SW 1271 (cell line): ENCODE measurements at regions not wholly inside any gene's neighbourhood (a gene's known extent, or its start where the extent isn't known, plus 50 kb on each side); places are given as distances from the start of the nearest gene placed in this dataset.
"Not testable (repeated sequence)": the region's sequence is repeated elsewhere in the genome, so short reads cannot be mapped to it uniquely, and the experiment has no call there.

ENCODE experiments used
- DNase-seq, 2 experiments: peaks; one replicate each; lab custom pipeline; 2025; lab: John Stamatoyannopoulos, UW

DNA sequence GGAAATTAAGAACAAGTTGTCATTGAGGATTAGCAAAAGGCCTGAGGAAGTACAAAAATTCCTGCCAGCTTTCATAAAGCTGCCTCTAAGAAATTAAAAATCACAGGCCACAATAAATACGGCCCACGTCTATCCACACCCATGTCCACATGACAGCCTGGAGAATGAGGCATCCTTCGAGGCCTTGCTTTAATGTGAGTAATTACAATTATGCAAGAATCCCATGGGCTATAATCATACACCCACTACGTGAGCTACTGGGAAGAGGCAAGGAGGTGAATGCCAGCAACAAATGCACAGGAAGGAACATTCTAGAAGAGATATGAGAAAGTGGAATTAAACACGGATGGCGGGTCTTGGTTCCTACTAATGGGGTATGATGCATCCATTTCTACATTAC lies 65.4 kb upstream of the ZFHX3 start:
- DNase-seq = no peak

DNA sequence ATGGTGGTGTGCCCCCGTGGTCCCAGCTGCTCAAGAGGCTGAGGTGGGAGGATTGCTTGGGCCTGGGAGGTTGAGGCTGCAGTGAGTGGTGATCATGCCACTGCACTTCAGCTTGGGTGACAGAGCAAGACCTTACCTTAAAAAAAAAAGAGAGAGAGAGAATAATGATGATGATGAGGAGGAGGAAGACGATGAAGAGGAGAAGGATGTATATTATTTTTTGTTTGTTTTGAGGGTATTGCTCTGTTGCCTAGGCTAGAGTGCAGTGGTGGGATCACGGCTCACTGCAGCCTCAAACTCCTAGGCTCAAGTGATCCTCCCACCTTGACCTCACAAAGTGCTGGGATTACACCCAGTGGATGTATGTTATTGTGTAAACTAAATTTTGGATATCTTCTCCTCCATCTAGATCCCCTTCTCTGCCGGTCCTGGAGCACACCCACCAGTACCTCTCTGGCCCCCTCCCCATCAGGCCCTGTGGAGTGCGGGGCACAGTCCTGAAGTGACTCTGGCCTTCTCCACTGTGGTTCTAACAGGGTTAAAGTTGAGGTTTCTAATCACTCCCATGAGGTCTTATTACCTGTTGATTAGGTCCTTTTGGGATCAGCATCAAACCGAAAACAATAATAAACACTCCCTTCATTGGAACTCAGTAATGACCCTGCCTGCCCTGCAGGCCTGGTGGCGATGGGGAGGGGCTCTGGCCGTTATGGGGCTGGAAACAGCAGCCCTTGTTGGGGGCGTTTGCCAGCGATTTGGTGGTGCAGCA lies 60.5 kb upstream of the ZFHX3 start:
- no peak for DNase-seq

DNA sequence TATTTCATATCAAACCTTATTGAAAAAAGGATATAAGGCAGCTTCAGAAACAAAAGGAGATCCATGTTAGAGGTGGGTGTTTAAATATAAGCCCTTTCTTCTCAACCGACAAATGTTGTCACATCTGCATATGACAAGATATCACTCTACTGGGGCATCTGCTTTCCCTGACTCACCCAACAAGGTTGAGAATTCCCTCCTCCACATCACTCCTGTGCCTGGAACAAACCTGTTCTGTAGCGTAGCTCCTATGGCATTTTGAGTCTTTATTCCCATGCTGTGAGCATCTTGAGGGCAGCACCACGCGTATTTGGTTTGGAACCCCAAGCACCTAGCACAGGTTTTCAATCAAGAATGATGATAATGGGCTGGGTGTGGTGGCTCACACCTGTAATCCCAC lies 59.4 kb upstream of the ZFHX3 start:
- no peak for DNase-seq

DNA sequence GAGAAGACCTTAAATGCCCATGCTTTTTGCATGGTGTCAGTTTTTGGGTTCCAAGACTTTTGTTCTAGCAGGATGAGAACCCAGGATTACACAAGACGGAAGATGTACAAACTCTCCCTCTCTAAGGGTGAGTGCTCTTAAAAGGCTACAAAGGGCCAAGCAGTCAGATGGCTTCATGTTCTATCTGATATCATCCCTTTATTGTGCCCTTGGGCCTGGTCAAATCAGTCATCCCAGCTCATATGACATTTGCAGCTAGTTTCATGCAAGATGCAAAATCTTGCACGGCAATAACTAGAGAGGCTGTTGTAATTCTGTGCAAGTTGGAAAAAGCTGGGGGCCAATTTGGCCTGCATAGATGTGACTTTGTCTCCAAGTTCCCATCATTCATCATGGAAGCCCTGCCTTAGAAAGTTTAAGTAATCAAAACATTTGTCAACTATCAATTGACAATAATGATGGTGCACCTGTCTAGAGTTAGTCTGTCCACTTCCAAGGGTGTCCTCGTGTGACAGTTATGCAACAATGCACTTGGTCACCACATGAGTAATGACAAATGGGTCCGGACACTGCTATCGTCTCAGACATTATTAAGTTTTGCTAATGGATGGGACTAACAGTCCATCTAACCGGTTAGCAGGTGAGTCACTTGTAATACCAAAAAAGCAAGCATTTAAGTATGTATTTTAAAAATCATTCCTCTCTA lies 58.6 kb upstream of the ZFHX3 start:
- DNase-seq = no peak

DNA sequence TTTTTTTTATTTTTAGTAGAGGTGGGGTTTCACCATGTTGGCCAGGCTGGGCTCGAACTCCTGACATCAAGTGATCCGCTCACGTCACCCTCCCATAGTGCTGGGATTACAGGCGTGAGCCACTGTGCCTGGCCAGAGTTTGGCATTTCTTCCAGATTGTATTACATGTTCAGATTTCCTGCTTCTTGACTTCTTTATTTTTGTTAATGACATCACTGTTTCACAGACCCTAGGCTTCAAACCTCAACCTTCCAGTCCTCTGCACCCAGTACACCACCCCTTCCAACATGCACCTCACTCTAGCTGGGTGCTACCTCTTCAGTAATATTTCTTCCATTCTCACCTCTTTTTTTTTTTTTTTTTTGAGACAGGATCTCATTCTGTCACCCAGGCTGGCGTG lies 53.6 kb upstream of the ZFHX3 start:
- DNase-seq = no peak

DNA sequence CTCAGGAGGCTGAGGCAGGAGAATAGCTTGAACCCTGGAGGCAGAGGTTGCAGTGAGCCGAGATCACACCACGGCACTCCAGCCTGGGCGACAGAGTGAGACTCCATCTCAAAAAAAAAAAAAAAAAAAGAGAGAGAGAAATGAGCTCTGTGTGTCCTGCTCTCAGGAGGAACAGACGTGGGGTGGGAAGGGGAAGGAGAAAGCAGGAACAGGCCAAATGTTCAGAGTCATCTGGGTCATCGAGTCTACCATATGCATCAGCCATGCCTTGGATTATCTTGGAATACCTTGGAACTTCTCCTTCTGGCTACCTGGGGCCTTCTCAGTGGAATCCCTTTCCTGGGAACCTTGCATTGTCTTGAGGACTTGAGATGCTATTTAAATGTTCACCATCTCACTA lies 51.7 kb upstream of the ZFHX3 start:
- not testable (repeated sequence) for DNase-seq
